GM23248 (cell line): ENCODE measurements at regions not wholly inside any gene's neighbourhood (a gene's known extent, or its start where the extent isn't known, plus 50 kb on each side); places are given as distances from the start of the nearest gene placed in this dataset.

Experiments
- EZH2 ChIP-seq: fragments of 200-600 bp; sonication (generic); IDR thresholded peaks from 2 replicates; pipeline ENCODE4 v1.6.1; 2018; ENCODE audit warnings: antibody characterized with exemption, mild to moderate bottlenecking; ENCODE audit not compliant: insufficient read depth, poor library complexity, severe bottlenecking
- EZH2phosphoT487 ChIP-seq: fragments of 200-600 bp; sonication (generic); IDR thresholded peaks from 2 replicates; pipeline ENCODE4 v1.6.1; 2018; ENCODE audit warnings: antibody characterized with exemption, moderate library complexity, mild to moderate bottlenecking, low read depth; ENCODE audit not compliant: insufficient read depth

DNA sequence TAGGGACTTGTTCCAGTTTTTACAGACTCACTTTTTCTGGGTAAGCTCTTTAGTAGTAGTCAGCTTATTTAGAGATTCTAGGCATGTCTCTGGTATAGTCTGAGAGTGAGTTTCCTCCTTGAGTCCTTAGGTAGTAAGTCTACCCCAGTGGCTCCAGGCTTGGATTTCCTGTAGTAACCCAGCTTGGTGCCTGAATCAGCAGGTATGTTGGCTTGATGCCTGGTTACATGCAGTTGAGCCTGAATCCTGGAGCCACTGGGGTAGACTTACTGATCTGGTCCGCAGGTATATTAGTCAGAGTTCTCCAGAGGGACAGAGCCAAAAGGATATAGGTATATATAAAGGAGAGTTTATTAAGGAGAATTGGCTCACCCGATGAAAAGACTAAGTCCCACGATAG lies 85.8 kb upstream of the RBMS3 start:
- TF ChIP-seq EZH2 (no peak), EZH2phosphoT487 (no peak)
